Neural cell (in vitro differentiated cells): ENCODE measurements at regions not wholly inside any gene's neighbourhood (a gene's known extent, or its start where the extent isn't known, plus 50 kb on each side); places are given as distances from the start of the nearest gene placed in this dataset.

ENCODE experiments used
- EZH2 ChIP-seq: fragments of 200-600, 300-800 bp; shearing (Covaris generic), sonication (generic); IDR thresholded peaks from 2 replicates; pipeline ENCODE4 v1.6.1; 2014; ENCODE audit warnings: antibody characterized with exemption, low read length, borderline replicate concordance, mild to moderate bottlenecking; ENCODE audit not compliant: insufficient read depth, poor library complexity, severe bottlenecking
- POLR2AphosphoS5 ChIP-seq: IDR thresholded peaks from 2 replicates; pipeline ENCODE4 v1.6.1; 2012
- TF ChIP-seq, protein P1 (sequence below): fragments of 450-650 bp; IDR thresholded peaks from 2 replicates; pipeline ENCODE4 v1.5.1; 2014; ENCODE audit warnings: antibody characterized with exemption, mild to moderate bottlenecking, moderate library complexity; ENCODE audit not compliant: poor library complexity, severe bottlenecking

DNA sequence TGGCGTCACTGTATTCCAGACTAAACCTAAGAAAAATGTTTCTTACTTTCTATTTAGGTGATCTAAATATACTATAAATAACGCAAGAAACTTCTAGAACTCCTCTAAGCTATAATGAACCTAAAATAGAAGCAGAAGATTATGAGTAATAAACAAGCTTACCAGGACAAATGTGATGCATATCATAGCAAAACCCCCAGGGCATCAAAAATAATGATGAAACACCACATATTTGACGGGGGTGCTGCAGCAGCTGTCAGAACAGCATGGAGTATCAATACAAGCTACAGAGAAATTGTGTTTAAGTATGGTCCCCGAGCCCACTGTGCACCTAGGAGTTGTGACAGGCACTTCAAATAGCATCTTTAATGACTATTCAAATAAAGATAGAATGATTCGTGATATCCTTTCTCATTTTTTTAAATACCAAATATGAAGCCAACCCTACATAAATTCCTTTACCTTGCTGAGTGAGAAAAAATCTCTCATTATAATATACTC lies 337.3 kb downstream of the CENPC start:
- TF ChIP-seq, protein P1, sequence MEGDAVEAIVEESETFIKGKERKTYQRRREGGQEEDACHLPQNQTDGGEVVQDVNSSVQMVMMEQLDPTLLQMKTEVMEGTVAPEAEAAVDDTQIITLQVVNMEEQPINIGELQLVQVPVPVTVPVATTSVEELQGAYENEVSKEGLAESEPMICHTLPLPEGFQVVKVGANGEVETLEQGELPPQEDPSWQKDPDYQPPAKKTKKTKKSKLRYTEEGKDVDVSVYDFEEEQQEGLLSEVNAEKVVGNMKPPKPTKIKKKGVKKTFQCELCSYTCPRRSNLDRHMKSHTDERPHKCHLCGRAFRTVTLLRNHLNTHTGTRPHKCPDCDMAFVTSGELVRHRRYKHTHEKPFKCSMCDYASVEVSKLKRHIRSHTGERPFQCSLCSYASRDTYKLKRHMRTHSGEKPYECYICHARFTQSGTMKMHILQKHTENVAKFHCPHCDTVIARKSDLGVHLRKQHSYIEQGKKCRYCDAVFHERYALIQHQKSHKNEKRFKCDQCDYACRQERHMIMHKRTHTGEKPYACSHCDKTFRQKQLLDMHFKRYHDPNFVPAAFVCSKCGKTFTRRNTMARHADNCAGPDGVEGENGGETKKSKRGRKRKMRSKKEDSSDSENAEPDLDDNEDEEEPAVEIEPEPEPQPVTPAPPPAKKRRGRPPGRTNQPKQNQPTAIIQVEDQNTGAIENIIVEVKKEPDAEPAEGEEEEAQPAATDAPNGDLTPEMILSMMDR, result no peak
- TF ChIP-seq EZH2 (no peak), POLR2AphosphoS5 (peak; percentile 68)
